Adipocyte (in vitro differentiated cells): ENCODE measurements at regions not wholly inside any gene's neighbourhood (a gene's known extent, or its start where the extent isn't known, plus 50 kb on each side); places are given as distances from the start of the nearest gene placed in this dataset.

Source experiments
- DNase-seq: peaks from one replicate; pipeline ENCODE4 v3.0.0-alpha.2; 2015; ENCODE audit warnings: low read depth
- H3K27me3 ChIP-seq: replicated peaks from 2 replicates; pipeline ENCODE4 v1.7.0; 2013; ENCODE audit warnings: mild to moderate bottlenecking, low read length, moderate library complexity; ENCODE audit not compliant: control insufficient read depth, insufficient read depth
- H3K36me3 ChIP-seq: 2 replicates; pipeline ENCODE4 v1.7.0; 2013; ENCODE audit warnings: low read length, mild to moderate bottlenecking, moderate library complexity; ENCODE audit not compliant: control insufficient read depth, insufficient read depth, severe bottlenecking
- H3K4me1 ChIP-seq: 2 replicates; pipeline ENCODE4 v1.7.0; 2013; ENCODE audit warnings: mild to moderate bottlenecking, low read length, moderate library complexity; ENCODE audit not compliant: control insufficient read depth, insufficient read depth
- H3K4me3 ChIP-seq: 2 replicates; pipeline ENCODE4 v1.7.0; 2013; ENCODE audit warnings: mild to moderate bottlenecking, low read length, moderate library complexity
- H3K9ac ChIP-seq: 2 replicates; pipeline ENCODE4 v1.7.0; 2013; ENCODE audit warnings: mild to moderate bottlenecking, low read length, moderate library complexity
- H3K9me3 ChIP-seq: 2 replicates; pipeline ENCODE4 v1.7.0; 2013; ENCODE audit warnings: mild to moderate bottlenecking, low read length, moderate library complexity; ENCODE audit not compliant: control insufficient read depth

DNA sequence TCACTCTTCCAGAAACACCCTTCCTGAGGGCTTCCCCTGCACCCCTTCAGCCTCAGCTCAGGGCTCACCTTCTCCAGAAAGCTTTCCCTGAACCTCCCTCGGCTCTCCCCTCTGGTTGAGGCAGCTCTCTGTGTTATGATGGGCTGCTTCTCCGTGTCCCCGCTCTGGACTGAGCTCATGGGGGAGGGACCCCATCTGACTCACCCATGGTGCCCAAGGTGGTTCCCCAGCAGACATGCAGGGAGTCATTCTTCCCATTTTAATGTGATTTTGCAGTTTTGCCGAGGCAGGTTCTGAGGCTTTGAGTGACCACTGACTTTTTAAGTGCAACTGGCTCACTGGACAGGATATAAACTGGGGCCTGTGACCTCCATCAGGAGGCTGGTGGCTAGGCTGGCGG is 495.1 kb downstream of the TBC1D22A start:
- no peaks in the 10 kb centered on the region for H3K4me1 ChIP-seq
- H3K27me3 ChIP-seq = peaks cover 29% of the 10 kb centered on the region
- no peak overlapping the region for H3K4me3 ChIP-seq
- peaks cover 12% of the 10 kb centered on the region for H3K9me3 ChIP-seq
- H3K9ac ChIP-seq = no peak overlapping the region
- DNase-seq = no peak
- H3K36me3 ChIP-seq = no peaks in the 10 kb centered on the region

DNA sequence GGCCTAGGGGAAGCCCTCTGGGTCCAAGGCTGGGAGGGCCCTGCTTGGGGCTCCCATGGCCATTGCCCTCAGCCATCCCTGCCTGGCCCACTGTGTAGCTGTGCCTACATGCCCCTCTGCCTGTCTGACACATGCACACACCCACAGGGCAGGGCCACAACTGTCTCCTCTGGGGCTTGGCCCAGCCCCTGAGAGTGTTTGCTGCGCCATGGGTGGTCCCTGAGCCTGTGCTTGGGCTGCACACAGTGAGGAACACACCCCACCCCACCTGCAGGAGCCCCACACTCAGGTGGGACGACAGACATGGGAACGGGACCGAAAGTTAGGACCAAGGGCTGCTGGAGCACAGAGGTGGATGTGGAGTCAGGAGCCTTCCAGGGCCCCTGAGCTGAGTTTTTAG is 489.5 kb downstream of the TBC1D22A start:
- DNase-seq = no peak
- H3K36me3 ChIP-seq = no peaks in the 10 kb centered on the region

DNA sequence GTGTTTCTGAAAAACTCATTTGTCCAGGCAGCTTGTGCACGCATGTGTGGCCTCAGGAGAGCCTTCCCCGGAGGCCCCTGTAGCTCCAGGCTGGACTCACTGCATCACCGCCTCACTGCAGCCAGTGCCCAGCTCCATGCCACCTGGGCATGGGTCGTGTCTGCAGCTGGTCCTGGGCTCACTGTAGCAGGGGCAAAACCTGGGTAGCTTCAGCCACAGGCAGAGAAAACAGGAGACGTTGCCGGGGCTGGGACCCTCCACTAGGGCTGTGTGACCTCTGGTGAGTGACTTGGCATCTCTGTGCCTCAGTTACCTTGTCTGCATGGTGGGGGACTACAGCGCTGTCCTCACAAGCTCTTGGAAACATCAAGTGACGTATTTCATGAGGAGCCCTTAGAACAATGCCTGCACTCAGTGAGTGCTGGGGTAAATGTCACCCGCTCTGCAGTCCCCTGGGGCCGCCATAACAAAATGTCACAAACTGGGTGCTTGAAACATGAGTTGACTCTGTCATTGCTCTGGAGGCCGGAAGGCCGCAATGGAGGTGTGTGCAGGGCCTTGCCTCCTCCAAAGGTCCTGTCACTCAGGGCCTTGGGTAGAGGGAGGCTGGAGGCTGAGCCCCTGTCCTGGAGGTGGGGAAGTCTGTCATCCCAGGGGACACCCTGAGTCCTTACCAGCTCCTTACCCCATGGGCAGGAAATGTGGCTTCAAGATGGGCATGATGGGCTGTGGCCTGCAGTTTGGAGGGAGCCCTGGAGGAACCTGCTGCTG is 488.7 kb downstream of the TBC1D22A start:
- Histone ChIP-seq H3K36me3 (no peaks in the 10 kb centered on the region), H3K9ac (no peak overlapping the region), H3K4me3 (no peak overlapping the region), H3K27me3 (peaks cover 35% of the 10 kb centered on the region), H3K4me1 (no peaks in the 10 kb centered on the region), H3K9me3 (peaks cover 19% of the 10 kb centered on the region)
- no peak for DNase-seq

More for the DNA sequence above, 489.5 kb downstream of the TBC1D22A start:
- H3K4me3 ChIP-seq = no peak overlapping the region
- H3K4me1 ChIP-seq = no peaks in the 10 kb centered on the region
- H3K27me3 ChIP-seq = peaks cover 32% of the 10 kb centered on the region
- no peak overlapping the region for H3K9ac ChIP-seq
- H3K9me3 ChIP-seq = peaks cover 19% of the 10 kb centered on the region

DNA sequence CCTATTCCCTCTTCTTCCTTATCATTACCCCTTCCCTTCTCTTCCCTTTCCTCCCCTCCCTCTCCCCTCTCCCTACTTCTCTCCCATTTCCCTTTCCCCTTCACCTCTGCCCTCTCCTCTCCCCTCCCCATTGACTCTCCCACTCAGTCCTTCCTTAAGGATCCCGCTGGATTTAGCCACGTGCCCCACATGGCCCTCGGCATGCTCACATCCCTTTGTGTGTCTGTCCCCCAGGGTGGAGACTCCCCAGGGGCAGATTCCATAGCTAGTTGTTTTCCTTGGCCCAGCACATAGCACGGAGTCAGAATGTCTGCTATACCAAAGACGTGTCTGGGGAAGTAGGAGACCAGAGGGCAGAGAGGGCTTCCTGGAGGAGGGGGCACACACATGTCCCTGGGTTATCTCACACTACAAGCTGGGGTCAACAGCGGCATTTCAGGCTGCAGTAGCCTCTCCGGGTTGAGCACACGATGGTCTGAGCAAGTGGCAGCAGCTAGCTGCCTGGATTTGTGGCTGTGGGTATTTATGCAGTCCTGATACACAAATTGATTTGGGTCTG is 487.0 kb downstream of the TBC1D22A start:
- peaks cover 22% of the 10 kb centered on the region for H3K9me3 ChIP-seq
- H3K27me3 ChIP-seq = peaks cover 40% of the 10 kb centered on the region
- H3K4me1 ChIP-seq = no peaks in the 10 kb centered on the region
- no peak overlapping the region for H3K4me3 ChIP-seq
- DNase-seq = no peak
- no peaks in the 10 kb centered on the region for H3K36me3 ChIP-seq
- H3K9ac ChIP-seq = no peak overlapping the region

DNA sequence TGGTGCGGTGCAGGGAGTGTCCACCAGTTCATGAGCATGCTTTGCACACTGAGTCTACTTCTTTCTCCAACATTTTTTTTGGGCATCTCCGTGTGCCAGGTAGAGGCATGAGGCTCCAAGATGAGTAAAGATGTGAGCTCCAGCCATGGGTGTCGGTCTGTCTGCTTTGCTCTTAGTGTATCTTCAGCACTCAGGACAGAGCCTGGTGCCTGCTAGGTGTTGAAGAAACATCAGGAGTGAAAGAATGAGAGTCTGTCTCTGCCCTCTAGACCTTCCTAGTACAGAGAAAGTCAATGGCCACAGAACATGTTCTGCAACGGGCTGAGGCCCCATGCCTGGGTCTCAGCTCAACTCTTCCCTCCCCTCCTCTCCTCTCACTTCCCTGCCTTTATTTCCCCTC is 486.5 kb downstream of the TBC1D22A start:
- Histone ChIP-seq H3K4me3 (no peak overlapping the region), H3K4me1 (no peaks in the 10 kb centered on the region), H3K27me3 (peaks cover 40% of the 10 kb centered on the region), H3K9me3 (peaks cover 22% of the 10 kb centered on the region), H3K9ac (no peak overlapping the region), H3K36me3 (no peaks in the 10 kb centered on the region)
- DNase-seq = no peak

DNA sequence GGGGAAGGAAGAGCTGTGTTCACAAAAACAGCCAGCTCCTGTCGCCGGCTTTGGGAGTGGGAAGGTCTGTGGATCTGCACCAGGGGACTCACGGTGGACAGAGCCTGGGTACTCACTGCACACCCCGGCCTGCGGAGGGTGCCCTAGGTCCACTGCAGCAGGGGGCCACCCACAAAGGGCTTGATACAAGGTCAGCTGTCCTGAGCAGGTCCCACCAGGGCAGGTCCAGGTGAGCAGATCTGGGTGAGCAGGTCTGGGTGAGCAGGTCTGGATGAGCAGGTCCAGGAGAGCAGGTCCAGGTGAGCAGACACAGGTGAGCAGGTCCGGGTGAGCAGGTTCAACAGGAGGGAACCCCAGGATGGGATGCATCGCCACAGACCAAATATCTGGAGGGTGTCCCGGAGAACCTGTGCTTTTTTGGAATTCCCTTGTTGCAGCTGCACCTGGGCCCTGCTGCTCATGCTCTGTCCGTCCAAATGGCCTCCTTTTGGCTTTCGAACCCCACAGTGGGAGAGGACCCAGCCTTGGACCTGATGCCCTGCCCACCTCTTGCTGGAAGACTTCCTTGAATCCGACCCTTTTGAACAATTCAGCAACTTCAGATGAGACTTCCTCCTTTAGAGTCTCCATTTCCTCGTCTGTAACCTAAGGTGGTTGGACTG is 485.3 kb downstream of the TBC1D22A start:
- Histone ChIP-seq H3K36me3 (no peaks in the 10 kb centered on the region), H3K27me3 (peaks cover 40% of the 10 kb centered on the region), H3K9me3 (peaks cover 18% of the 10 kb centered on the region), H3K9ac (no peak overlapping the region), H3K4me1 (no peaks in the 10 kb centered on the region), H3K4me3 (no peak overlapping the region)
- no peak for DNase-seq

DNA sequence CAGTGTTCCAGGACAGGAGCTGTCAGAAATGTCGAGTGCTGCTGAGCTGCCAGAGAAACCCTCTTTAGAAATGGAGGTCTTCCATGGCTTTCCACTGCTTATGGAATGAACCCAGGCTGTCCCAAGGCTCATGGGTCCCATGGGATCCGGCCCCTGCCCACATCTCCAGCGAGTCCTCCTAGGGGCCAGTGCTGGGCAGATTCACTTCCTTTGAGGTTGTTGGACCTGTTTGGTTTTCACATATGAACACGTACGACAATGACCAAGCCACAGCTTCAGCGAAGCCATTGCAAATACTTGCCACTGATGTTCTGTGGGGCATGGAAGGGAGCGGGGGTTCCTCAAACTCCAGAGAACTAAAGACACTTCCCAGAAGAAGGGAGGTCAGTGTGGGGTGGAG is 483.3 kb downstream of the TBC1D22A start:
- peaks cover 21% of the 10 kb centered on the region for H3K9me3 ChIP-seq
- no peak overlapping the region for H3K4me3 ChIP-seq
- no peak for DNase-seq
- H3K27me3 ChIP-seq = peaks cover 35% of the 10 kb centered on the region
- no peak overlapping the region for H3K9ac ChIP-seq
- no peaks in the 10 kb centered on the region for H3K4me1 ChIP-seq
- no peaks in the 10 kb centered on the region for H3K36me3 ChIP-seq

DNA sequence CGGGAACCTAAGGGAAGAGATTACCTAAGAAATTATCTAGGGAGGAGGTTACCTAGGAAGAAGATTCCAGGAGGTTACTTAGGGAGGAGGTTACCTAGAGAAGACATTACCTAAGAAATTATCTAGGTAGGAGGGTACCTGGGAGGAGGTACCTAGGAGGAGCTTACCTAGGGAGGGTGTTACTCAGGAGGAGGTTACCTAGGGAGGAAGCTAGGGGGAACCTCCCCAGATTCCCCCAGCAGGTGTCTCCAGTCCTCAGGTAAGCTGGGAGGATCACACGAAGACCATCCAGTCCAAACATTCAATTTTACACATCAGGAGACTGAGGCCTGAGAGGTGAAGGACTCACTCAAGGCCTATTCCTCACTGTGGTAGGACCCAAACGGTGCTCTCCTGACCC is 482.8 kb downstream of the TBC1D22A start:
- Histone ChIP-seq H3K27me3 (peaks cover 30% of the 10 kb centered on the region), H3K9ac (no peak overlapping the region), H3K36me3 (no peaks in the 10 kb centered on the region), H3K4me3 (no peak overlapping the region), H3K9me3 (peaks cover 21% of the 10 kb centered on the region), H3K4me1 (no peaks in the 10 kb centered on the region)
- DNase-seq = no peak

DNA sequence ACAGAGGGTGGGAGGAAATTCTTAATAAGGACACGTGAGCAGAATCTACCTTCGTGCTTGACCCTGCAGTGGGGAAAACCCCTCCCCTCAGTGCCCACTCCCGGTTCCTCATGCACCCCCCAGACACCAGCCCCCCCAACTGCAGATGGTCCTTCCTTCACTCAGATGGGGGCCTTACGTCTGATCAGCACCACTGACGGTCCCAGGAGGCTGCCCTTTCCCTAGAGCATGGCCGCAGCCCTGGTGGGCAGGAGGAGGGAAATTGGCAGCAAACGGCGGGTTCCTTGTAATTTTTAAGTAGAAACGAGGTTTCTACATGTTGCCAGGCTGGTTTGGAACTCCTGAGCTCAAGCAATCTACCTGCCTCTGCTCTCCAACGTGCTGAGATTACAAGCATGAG is 477.7 kb downstream of the TBC1D22A start:
- Histone ChIP-seq H3K4me3 (no peak overlapping the region), H3K27me3 (peaks cover 9% of the 10 kb centered on the region), H3K9me3 (peaks cover 21% of the 10 kb centered on the region), H3K36me3 (no peaks in the 10 kb centered on the region), H3K4me1 (no peaks in the 10 kb centered on the region), H3K9ac (no peak overlapping the region)
- no peak for DNase-seq

DNA sequence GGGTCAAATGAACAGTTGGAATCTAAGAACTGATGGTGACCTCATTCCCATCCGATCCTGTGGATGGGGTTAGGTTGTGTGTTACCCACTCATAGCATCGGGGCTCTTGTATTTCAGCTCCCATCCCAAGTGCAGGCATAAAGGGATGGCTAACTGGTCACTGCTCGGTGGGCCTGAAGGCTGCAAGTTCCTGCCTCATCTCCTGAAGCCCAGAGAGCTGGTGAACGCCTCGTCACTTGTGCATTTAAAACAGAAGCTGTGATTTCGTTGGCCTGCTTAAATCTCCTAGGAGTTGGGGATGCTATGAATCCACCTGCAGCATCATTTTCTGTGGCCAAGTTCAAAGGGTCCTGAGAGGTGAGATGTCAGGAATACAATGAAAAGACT is 477.0 kb downstream of the TBC1D22A start:
- no peaks in the 10 kb centered on the region for H3K4me1 ChIP-seq
- H3K9ac ChIP-seq = no peak overlapping the region
- peaks cover 9% of the 10 kb centered on the region for H3K27me3 ChIP-seq
- H3K4me3 ChIP-seq = no peak overlapping the region
- peaks cover 18% of the 10 kb centered on the region for H3K9me3 ChIP-seq
- DNase-seq = no peak
- no peaks in the 10 kb centered on the region for H3K36me3 ChIP-seq

DNA sequence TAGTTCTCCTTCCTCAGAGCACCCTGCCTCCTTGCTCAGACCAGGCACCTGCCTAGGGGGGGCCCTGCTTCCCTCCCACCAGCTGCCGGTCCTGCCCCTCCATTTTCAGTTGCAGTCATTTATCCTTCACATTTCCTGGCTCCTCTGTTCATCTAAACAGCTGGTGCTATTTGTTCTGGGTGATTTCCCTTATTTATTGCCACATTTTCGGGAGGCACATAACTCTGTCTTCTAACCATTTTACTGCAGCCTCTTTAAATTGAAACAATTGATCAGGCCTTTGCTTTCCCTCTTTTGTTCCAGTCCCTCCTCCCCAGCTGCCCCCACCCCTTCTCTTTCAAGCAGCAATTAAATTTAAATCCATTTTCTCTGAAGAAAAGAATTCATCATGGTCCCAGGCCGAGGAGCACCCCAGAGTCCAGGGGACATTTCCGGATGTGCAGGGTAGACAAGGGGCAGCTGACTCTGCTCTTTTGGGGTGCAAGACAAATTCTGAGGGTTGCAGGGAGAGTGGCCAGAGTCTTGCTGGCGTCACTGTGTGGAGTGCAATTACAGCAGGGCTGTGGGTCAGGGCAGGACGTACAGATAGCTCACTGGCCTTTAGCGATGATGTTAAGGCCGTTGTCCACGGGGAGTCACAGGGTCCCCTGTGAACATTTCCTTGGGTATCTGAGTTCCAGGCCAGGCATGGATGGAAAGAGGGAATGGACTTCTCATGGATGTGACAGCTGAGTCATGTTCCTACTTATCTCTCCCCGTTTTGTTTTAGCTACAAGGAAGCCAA is 476.4 kb downstream of the TBC1D22A start:
- DNase-seq = no peak
- H3K4me3 ChIP-seq = no peak overlapping the region
- peaks cover 18% of the 10 kb centered on the region for H3K9me3 ChIP-seq
- H3K9ac ChIP-seq = no peak overlapping the region
- H3K4me1 ChIP-seq = no peaks in the 10 kb centered on the region
- H3K27me3 ChIP-seq = peaks cover 9% of the 10 kb centered on the region
- no peaks in the 10 kb centered on the region for H3K36me3 ChIP-seq
